ENCODE measurements at regions not wholly inside any gene's neighbourhood (a gene's known extent, or its start where the extent isn't known, plus 50 kb on each side); places are given as distances from the start of the nearest gene placed in this dataset.

DNA sequence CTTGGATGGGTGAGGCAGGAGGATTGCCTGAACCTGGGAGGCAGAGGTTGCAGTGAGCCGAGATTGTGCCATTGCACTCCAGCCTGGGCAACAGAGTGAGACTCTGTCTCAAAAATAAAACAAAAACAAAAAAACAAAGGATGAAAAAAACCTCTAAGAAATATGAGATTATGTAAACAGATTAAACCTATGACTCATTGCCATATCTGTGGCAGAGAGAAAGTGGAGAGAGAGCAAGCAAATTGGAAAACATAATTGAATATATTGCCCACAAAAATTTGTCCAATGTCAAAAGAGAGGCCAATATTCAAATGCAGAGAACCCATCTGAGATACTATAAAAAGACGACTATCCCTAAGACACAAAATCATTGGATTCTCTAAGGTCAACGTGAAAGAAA, 1106.0 kb downstream of the OTOL1 start:
- intact Hi-C loops (cut with micrococcal nuclease), result no loop called here
- Histone ChIP-seq H3K4me3 (replicated peaks in 1 of 2; ENCODE audit: low read depth in 1 of 2, low read length in 2 of 2) (no peak overlapping the region), H3K9me3 (ENCODE audit: control insufficient read depth in 1 of 2, insufficient read depth in 1 of 2, low read depth in 1 of 2, low read length in 2 of 2) (no peaks in the 10 kb centered on the region), H3K36me3 (ENCODE audit: control insufficient read depth in 1 of 2, insufficient read depth in 2 of 2, low read length in 2 of 2) (no peaks in the 10 kb centered on the region), H3K4me2 (ENCODE audit: low read length) (no peak overlapping the region), H3K9me2 (ENCODE audit: insufficient read depth) (no peaks in the 10 kb centered on the region), H3K4me1 (ENCODE audit: control insufficient read depth in 1 of 2, insufficient read depth in 2 of 2, low read length in 2 of 2) (peaks cover 0 to 5% of the 10 kb centered on the region in 2 experiments; a peak in 1 of 4 replicates), H3K27me3 (ENCODE audit: insufficient read depth, low read length) (no peaks in the 10 kb centered on the region), H4K20me1 (ENCODE audit: insufficient read depth) (no peaks in the 10 kb centered on the region), H3K9ac (ENCODE audit: low read length) (no peak overlapping the region), H3K27ac (ENCODE audit: low read depth, low read length) (no peak overlapping the region), H2AFZ (ENCODE audit: low read depth, low read length, poor library complexity, severe bottlenecking) (no peak overlapping the region), H3K79me2 (ENCODE audit: insufficient read depth, low read length) (no peaks in the 10 kb centered on the region)
- RAD21 ChIA-PET (ENCODE audit: low non-redundant PET in 1 of 2, low total read pairs in 2 of 2, uncharacterized antibody in 2 of 2, unreplicated experiment in 2 of 2), result no interaction called here
- DNase-seq (ENCODE audit: low read depth, low spot score), result no peak
- POLR2A ChIA-PET, result no interaction called here
- ATAC-seq, result no peak
- CTCF ChIA-PET, result no interaction called here
- BruUV-seq (replicated peaks), result no TSS peak
- TF ChIP-seq, protein P1, sequence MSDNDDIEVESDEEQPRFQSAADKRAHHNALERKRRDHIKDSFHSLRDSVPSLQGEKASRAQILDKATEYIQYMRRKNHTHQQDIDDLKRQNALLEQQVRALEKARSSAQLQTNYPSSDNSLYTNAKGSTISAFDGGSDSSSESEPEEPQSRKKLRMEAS (IDR thresholded peaks at IDR 0.05), result no peak
- TF ChIP-seq FOSL1 (IDR thresholded peaks at IDR 0.05; ENCODE audit: low read depth) (no peak), RAD21 (IDR thresholded peaks at IDR 0.05; ENCODE audit: low read depth) (no peak), CEBPB (IDR thresholded peaks at IDR 0.05; ENCODE audit: low read depth) (no peak), JUND (IDR thresholded peaks at IDR 0.05) (no peak), EZH2 (IDR thresholded peaks at IDR 0.05) (no peak)
- TF ChIP-seq, protein P2, sequence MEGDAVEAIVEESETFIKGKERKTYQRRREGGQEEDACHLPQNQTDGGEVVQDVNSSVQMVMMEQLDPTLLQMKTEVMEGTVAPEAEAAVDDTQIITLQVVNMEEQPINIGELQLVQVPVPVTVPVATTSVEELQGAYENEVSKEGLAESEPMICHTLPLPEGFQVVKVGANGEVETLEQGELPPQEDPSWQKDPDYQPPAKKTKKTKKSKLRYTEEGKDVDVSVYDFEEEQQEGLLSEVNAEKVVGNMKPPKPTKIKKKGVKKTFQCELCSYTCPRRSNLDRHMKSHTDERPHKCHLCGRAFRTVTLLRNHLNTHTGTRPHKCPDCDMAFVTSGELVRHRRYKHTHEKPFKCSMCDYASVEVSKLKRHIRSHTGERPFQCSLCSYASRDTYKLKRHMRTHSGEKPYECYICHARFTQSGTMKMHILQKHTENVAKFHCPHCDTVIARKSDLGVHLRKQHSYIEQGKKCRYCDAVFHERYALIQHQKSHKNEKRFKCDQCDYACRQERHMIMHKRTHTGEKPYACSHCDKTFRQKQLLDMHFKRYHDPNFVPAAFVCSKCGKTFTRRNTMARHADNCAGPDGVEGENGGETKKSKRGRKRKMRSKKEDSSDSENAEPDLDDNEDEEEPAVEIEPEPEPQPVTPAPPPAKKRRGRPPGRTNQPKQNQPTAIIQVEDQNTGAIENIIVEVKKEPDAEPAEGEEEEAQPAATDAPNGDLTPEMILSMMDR (IDR thresholded peaks at IDR 0.05 in 2 of 3, conservative IDR thresholded peaks at IDR 0.05 in 1 of 3; ENCODE audit: borderline replicate concordance in 1 of 3, insufficient read depth in 1 of 3, low read depth in 2 of 3, low read length in 2 of 3), result no peak
- TF ChIP-seq, protein P3, sequence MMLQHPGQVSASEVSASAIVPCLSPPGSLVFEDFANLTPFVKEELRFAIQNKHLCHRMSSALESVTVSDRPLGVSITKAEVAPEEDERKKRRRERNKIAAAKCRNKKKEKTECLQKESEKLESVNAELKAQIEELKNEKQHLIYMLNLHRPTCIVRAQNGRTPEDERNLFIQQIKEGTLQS (IDR thresholded peaks at IDR 0.05), result no peak
- TF ChIP-seq, protein P4, sequence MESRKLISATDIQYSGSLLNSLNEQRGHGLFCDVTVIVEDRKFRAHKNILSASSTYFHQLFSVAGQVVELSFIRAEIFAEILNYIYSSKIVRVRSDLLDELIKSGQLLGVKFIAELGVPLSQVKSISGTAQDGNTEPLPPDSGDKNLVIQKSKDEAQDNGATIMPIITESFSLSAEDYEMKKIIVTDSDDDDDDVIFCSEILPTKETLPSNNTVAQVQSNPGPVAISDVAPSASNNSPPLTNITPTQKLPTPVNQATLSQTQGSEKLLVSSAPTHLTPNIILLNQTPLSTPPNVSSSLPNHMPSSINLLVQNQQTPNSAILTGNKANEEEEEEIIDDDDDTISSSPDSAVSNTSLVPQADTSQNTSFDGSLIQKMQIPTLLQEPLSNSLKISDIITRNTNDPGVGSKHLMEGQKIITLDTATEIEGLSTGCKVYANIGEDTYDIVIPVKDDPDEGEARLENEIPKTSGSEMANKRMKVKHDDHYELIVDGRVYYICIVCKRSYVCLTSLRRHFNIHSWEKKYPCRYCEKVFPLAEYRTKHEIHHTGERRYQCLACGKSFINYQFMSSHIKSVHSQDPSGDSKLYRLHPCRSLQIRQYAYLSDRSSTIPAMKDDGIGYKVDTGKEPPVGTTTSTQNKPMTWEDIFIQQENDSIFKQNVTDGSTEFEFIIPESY (IDR thresholded peaks at IDR 0.05; ENCODE audit: extremely low read depth, insufficient replicate concordance, low read length), result no peak
- TF ChIP-seq, protein P5, sequence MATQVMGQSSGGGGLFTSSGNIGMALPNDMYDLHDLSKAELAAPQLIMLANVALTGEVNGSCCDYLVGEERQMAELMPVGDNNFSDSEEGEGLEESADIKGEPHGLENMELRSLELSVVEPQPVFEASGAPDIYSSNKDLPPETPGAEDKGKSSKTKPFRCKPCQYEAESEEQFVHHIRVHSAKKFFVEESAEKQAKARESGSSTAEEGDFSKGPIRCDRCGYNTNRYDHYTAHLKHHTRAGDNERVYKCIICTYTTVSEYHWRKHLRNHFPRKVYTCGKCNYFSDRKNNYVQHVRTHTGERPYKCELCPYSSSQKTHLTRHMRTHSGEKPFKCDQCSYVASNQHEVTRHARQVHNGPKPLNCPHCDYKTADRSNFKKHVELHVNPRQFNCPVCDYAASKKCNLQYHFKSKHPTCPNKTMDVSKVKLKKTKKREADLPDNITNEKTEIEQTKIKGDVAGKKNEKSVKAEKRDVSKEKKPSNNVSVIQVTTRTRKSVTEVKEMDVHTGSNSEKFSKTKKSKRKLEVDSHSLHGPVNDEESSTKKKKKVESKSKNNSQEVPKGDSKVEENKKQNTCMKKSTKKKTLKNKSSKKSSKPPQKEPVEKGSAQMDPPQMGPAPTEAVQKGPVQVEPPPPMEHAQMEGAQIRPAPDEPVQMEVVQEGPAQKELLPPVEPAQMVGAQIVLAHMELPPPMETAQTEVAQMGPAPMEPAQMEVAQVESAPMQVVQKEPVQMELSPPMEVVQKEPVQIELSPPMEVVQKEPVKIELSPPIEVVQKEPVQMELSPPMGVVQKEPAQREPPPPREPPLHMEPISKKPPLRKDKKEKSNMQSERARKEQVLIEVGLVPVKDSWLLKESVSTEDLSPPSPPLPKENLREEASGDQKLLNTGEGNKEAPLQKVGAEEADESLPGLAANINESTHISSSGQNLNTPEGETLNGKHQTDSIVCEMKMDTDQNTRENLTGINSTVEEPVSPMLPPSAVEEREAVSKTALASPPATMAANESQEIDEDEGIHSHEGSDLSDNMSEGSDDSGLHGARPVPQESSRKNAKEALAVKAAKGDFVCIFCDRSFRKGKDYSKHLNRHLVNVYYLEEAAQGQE (IDR thresholded peaks at IDR 0.05; ENCODE audit: low read depth), result no peak

Measured in HCT116 (cell line).